CD4-positive, alpha-beta memory T cell (primary cell): ENCODE measurements at regions not wholly inside any gene's neighbourhood (a gene's known extent, or its start where the extent isn't known, plus 50 kb on each side); places are given as distances from the start of the nearest gene placed in this dataset.

Experiments
- CTCF ChIA-PET: fragments of 350-600 bp; sonication (Branson Sonifier 250); formaldehyde crosslinking; loops from one replicate; lab custom pipeline; 2021; ENCODE audit warnings: inconsistent platforms; ENCODE audit not compliant: partially characterized antibody; lab: Charles Lee
- POLR2A ChIA-PET: fragments of 350-600 bp; sonication (Branson Sonifier 250); formaldehyde crosslinking; loops from one replicate; lab custom pipeline; 2021; ENCODE audit not compliant: partially characterized antibody; lab: Charles Lee
- DNase-seq, 5 donors: peaks; one replicate each; pipeline versions ENCODE4 v3.0.0 to v3.0.0-alpha.2; 2020 to 2022; ENCODE audit warnings: mixed read lengths in 1 of 5
- H3K27ac ChIP-seq: one replicate; pipeline ENCODE4 v1.7.0; 2013; ENCODE audit warnings: low read depth, low read length
- H3K27me3 ChIP-seq: 2 replicates; pipeline ENCODE4 v1.7.0; 2013; ENCODE audit warnings: mild to moderate bottlenecking, low read length, moderate library complexity; ENCODE audit not compliant: insufficient read depth
- H3K36me3 ChIP-seq: 2 replicates; pipeline ENCODE4 v1.7.0; 2013; ENCODE audit warnings: mild to moderate bottlenecking, low read length, moderate library complexity; ENCODE audit not compliant: insufficient read depth
- H3K4me1 ChIP-seq: 2 replicates; pipeline ENCODE4 v1.7.0; 2013; ENCODE audit warnings: mild to moderate bottlenecking, low read length, moderate library complexity; ENCODE audit not compliant: insufficient read depth
- H3K4me3 ChIP-seq, 2 donors: one replicate each; pipeline ENCODE4 v1.7.0; 2013; ENCODE audit warnings: low read length in 2 of 2, mild to moderate bottlenecking in 1 of 2
- H3K9me3 ChIP-seq, 2 donors: one replicate each; pipeline ENCODE4 v1.7.0; 2013; ENCODE audit warnings: low read length in 2 of 2, control low read depth in 1 of 2; ENCODE audit not compliant: control insufficient read depth in 1 of 2
- H3K27ac Mint-ChIP-seq, 7 donors: one replicate each; pipeline ENCODE4 v1.8.0; 2020 to 2021; ENCODE audit warnings: mixed read lengths in 7 of 7, mild to moderate bottlenecking in 6 of 7, inconsistent platforms in 3 of 7, moderate library complexity in 3 of 7
- H3K27me3 Mint-ChIP-seq, 2 donors: one replicate each; pipeline ENCODE4 v1.8.0; 2020 to 2021; ENCODE audit warnings: mixed read lengths in 2 of 2
- H3K36me3 Mint-ChIP-seq, 2 donors: one replicate each; pipeline ENCODE4 v1.8.0; 2020 to 2021; ENCODE audit warnings: mixed read lengths in 2 of 2, inconsistent platforms in 1 of 2, mild to moderate bottlenecking in 1 of 2
- H3K4me1 Mint-ChIP-seq, 4 donors: one replicate each; pipeline ENCODE4 v1.8.0; 2020 to 2021; ENCODE audit warnings: mixed read lengths in 4 of 4, mild to moderate bottlenecking in 1 of 4
- H3K4me3 Mint-ChIP-seq, 8 donors: one replicate each; pipeline ENCODE4 v1.8.0; 2020 to 2021; ENCODE audit warnings: mixed read lengths in 8 of 8, mild to moderate bottlenecking in 7 of 8, moderate library complexity in 6 of 8, inconsistent platforms in 3 of 8
- H3K9me3 Mint-ChIP-seq, 8 donors: one replicate each; pipeline ENCODE4 v1.8.0; 2020 to 2021; ENCODE audit warnings: mixed read lengths in 8 of 8, mild to moderate bottlenecking in 5 of 8, inconsistent platforms in 3 of 8, moderate library complexity in 1 of 8
- intact Hi-C: fragments of 100-400 bp; cut with micrococcal nuclease; formaldehyde crosslinking; loops from one replicate; pipeline ENCODE4 v1.15.1; 2023

DNA sequence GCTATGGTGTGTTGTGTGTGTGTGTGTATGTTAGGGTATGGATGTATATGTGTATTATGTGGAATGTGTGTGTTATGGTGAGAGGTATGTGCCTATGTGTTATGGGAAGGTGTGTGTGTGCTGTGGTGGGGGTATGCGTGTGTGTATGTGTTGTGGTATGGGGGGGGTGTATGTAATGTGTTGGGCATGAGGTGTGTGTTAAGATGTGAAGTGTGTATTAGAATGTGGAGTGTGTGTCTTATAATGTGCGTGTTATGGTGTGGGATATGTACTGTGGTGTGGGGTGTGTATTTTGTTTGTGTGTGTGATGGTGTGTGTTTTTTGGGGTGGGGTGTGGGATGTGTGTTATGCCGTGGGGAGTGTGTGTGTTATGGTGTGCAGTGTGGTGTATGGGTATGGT lies 242.5 kb downstream of the RHOU start:
- H3K4me1 Mint-ChIP-seq: peaks cover 0 to 5% (median under 1%) of the 10 kb centered on the region in 4 donors
- Histone ChIP-seq H3K27me3 (no peaks in the 10 kb centered on the region), H3K9me3 (no peaks in the 10 kb centered on the region), H3K27ac (no peak overlapping the region), H3K4me1 (no peaks in the 10 kb centered on the region), H3K36me3 (no peaks in the 10 kb centered on the region), H3K4me3 (no peak overlapping the region)
- no peaks in the 10 kb centered on the region for H3K9me3 Mint-ChIP-seq
- H3K27ac Mint-ChIP-seq: peak overlapping the region in 3 of 7 donors; percentile 37 to 82 (median 56)
- intact Hi-C loops: no loop called here
- ChIA-PET POLR2A (no interaction called here), CTCF (no interaction called here)
- H3K4me3 Mint-ChIP-seq: no peak overlapping the region
- H3K27me3 Mint-ChIP-seq: peaks cover 0 to 3% of the 10 kb centered on the region in 2 donors
- DNase-seq: no peak
- H3K36me3 Mint-ChIP-seq: no peaks in the 10 kb centered on the region

DNA sequence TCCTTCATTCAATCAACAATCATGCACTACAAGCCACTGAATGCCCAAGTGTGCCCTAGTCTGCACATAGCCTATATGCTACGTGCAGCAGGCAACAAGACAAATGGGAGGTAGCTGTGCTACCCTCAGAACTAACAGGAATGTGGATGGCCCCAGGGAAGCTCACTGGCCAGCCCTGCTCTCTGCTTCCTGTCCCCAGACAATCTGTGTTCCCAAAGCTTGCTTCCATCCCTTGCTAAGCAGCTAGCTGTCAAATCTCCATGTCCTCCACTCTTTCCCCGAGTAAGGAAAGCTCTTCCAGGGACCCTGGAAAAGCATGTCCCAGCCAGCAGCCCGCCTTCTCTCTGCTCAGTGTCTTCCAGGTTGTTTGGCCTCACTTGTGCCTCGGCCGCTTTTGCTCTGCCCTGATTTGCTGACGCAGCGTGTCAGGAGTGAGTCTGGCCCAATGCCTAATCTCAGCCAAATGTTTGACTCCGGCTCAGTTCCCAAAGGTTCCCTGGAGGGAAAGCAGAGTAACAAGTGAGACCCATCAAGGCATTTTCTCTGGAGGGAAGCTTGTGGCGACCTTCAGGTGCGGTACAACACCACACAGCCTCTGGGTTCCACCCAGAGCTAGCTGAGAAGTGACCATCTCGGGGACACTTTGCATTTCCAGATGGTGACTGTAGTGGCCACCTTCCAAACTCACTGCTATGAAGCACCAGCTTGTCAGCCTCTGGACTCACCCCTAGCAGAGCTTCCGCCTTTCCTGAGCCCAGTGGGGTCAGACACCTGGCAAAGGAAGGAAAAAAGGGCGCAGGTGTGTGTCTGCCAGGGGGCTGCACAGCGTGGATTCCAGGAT lies 243.4 kb downstream of the RHOU start:
- Histone ChIP-seq H3K27me3 (no peaks in the 10 kb centered on the region), H3K9me3 (no peaks in the 10 kb centered on the region), H3K4me1 (no peaks in the 10 kb centered on the region), H3K27ac (no peak overlapping the region), H3K4me3 (no peak overlapping the region), H3K36me3 (no peaks in the 10 kb centered on the region)
- peaks cover 0 to 3% (median under 1%) of the 10 kb centered on the region in 4 donors for H3K4me1 Mint-ChIP-seq
- peaks cover 0 to 3% of the 10 kb centered on the region in 2 donors for H3K27me3 Mint-ChIP-seq
- ChIA-PET CTCF (no interaction called here), POLR2A (no interaction called here)
- no peaks in the 10 kb centered on the region for H3K9me3 Mint-ChIP-seq
- no peak overlapping the region for H3K27ac Mint-ChIP-seq
- H3K4me3 Mint-ChIP-seq: no peak overlapping the region
- intact Hi-C loops: no loop called here
- no peak for DNase-seq
- H3K36me3 Mint-ChIP-seq: no peaks in the 10 kb centered on the region

DNA sequence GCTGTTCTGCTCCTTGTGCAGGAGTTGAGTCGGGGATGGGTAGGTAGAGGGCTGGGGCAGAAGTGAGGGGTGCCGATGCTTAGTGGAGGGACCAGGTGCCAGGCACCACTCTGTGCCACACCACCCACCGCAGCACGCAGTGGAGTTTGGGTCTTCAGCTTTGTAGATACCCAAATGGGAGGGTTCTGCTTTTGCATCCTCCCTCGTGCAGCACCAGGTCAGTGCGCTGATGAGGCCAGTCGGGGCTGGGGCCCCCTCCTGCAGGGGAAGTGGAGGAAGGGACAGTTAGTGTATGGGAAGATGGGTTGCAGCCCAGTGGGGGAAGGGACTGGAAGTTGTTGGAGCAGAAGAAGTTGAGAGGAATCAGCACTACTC lies 244.0 kb downstream of the RHOU start:
- intact Hi-C loops: no loop called here
- Mint-ChIP-seq H3K9me3 (no peaks in the 10 kb centered on the region), H3K27ac (no peak overlapping the region), H3K4me1 (peaks cover 0 to 3% (median under 1%) of the 10 kb centered on the region in 4 donors), H3K36me3 (no peaks in the 10 kb centered on the region), H3K27me3 (peaks cover 0 to 3% of the 10 kb centered on the region in 2 donors), H3K4me3 (no peak overlapping the region)
- DNase-seq: no peak
- Histone ChIP-seq H3K27ac (no peak overlapping the region), H3K9me3 (no peaks in the 10 kb centered on the region), H3K4me3 (no peak overlapping the region), H3K27me3 (no peaks in the 10 kb centered on the region), H3K36me3 (no peaks in the 10 kb centered on the region), H3K4me1 (no peaks in the 10 kb centered on the region)
- CTCF ChIA-PET: no interaction called here
- POLR2A ChIA-PET: no interaction called here

DNA sequence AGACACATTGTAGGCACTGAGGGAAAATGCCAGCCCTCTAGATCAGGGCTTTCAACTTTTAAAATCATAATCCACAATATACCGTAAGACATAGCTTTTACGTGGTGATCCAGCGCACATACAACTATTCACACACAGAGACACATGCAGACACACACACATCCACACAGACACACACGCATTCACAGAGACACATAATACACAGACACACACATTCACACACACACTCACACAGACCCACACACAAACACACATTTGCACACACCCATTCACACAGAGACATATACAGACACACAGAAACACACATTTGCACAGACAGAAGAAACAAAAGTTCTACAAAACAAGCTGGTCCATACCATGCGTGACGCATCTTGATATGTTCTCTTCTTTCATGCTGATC lies 244.5 kb downstream of the RHOU start:
- Mint-ChIP-seq H3K27ac (no peak overlapping the region), H3K9me3 (no peaks in the 10 kb centered on the region), H3K36me3 (no peaks in the 10 kb centered on the region), H3K4me1 (peaks cover 0 to 3% (median under 1%) of the 10 kb centered on the region in 4 donors), H3K27me3 (peaks cover 0 to 3% of the 10 kb centered on the region in 2 donors), H3K4me3 (no peak overlapping the region)
- H3K27ac ChIP-seq: no peak overlapping the region
- CTCF ChIA-PET: no interaction called here
- POLR2A ChIA-PET: no interaction called here
- H3K9me3 ChIP-seq: no peaks in the 10 kb centered on the region
- H3K4me3 ChIP-seq: no peak overlapping the region
- intact Hi-C loops: no loop called here
- no peaks in the 10 kb centered on the region for H3K36me3 ChIP-seq
- H3K27me3 ChIP-seq: no peaks in the 10 kb centered on the region
- DNase-seq: no peak
- H3K4me1 ChIP-seq: no peaks in the 10 kb centered on the region

DNA sequence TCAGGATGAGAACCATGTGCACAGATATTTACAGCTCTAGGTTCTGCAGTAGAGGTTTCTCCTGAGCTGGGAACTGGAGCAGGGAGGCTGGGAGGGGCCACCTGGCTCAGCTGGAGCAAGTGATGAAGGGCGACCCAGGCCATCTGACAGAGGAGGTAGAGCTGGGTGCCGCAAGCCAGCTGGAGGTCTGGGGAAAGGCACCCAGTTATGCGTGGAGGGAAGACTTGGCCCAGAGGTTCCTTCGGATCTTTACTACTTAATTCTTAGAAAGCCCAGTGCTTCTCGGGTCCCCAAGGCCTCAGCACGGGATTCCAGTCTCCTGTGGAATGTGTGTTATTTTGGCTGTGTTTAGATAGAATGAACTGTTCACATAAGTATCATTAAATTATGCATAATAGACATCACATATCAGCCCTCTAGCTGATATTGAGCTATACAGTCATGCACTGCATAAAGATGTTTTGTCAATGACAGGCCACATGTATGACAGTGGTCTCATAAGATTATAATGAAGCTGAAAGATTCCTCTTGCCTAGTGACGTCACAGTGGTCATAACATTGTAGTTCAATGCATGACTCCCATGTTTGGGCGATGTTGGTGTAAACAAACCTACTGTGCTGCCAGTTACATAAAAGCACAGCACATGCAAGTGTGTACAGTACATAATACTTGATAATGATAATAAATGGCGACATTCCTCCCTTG lies 245.1 kb downstream of the RHOU start:
- Histone ChIP-seq H3K27ac (no peak overlapping the region), H3K9me3 (no peaks in the 10 kb centered on the region), H3K36me3 (no peaks in the 10 kb centered on the region), H3K4me1 (no peaks in the 10 kb centered on the region), H3K27me3 (no peaks in the 10 kb centered on the region), H3K4me3 (no peak overlapping the region)
- no peak overlapping the region for H3K27ac Mint-ChIP-seq
- no peak for DNase-seq
- H3K9me3 Mint-ChIP-seq: no peaks in the 10 kb centered on the region
- peaks cover 0 to 3% (median under 1%) of the 10 kb centered on the region in 4 donors for H3K4me1 Mint-ChIP-seq
- H3K27me3 Mint-ChIP-seq: peaks cover 0 to 3% of the 10 kb centered on the region in 2 donors
- no peak overlapping the region for H3K4me3 Mint-ChIP-seq
- POLR2A ChIA-PET: no interaction called here
- intact Hi-C loops: no loop called here
- no peaks in the 10 kb centered on the region for H3K36me3 Mint-ChIP-seq
- CTCF ChIA-PET: no interaction called here

DNA sequence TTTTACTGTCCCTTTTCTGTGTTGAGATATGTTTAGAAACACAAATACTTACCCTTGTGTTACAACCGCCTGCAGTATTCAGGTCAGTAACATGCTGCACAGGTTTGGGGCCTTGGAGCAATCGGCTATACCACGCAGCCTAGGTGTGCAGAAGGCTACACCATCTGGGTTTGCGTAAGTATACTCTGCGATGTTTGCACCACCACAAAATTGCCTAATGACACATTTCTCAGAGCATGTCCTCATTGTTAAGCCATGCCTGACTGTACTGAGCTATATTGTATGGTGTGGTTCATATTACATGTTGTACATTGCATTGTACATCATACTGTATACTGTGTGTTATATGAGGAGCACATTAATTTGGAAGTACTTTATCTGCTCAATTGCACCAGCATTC lies 247.4 kb downstream of the RHOU start:
- Histone ChIP-seq H3K36me3 (no peaks in the 10 kb centered on the region), H3K27ac (no peak overlapping the region), H3K4me1 (no peaks in the 10 kb centered on the region), H3K9me3 (no peaks in the 10 kb centered on the region), H3K4me3 (no peak overlapping the region), H3K27me3 (no peaks in the 10 kb centered on the region)
- Mint-ChIP-seq H3K4me1 (peaks cover 0 to 1% (median under 1%) of the 10 kb centered on the region in 4 donors), H3K27me3 (peaks cover 0 to 2% of the 10 kb centered on the region in 2 donors), H3K9me3 (no peaks in the 10 kb centered on the region), H3K36me3 (no peaks in the 10 kb centered on the region), H3K4me3 (no peak overlapping the region), H3K27ac (peak overlapping the region in 1 of 7 donors; percentile 41)
- POLR2A ChIA-PET: interaction anchor here (0.7 kb wide), 1 partner anchor 75 kb away, joined by 3 read pairs; no protein-coding TSS in a partner anchor
- CTCF ChIA-PET: no interaction called here
- intact Hi-C loops: no loop called here
- DNase-seq: no peak

DNA sequence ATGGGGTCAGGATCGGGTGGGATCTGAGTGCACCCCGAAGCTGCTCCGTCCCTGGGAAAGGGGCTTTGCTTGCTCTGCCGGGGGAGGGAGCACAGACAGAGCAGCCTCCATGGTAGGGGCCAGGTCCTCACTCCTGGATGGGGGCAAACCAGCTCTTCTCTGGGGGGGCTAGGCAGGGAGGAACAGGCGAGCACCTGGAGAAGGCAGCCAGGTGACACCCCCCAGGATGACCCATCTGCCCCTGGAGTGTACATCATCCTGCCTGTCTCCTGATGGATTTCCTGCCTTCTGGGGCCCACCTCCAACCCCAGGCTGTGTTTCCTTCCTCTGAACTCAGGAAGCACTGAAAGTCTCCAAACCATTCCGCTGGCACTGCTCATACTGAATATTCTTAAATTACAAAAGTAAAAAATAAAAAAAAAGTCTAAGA lies 248.0 kb downstream of the RHOU start:
- intact Hi-C loops: no loop called here
- DNase-seq: no peak
- H3K9me3 Mint-ChIP-seq: no peaks in the 10 kb centered on the region
- Histone ChIP-seq H3K9me3 (no peaks in the 10 kb centered on the region), H3K4me1 (no peaks in the 10 kb centered on the region), H3K27me3 (no peaks in the 10 kb centered on the region), H3K4me3 (no peak overlapping the region), H3K36me3 (no peaks in the 10 kb centered on the region), H3K27ac (no peak overlapping the region)
- no peaks in the 10 kb centered on the region for H3K27me3 Mint-ChIP-seq
- H3K4me1 Mint-ChIP-seq: peaks cover 0 to 1% (median under 1%) of the 10 kb centered on the region in 4 donors
- H3K36me3 Mint-ChIP-seq: no peaks in the 10 kb centered on the region
- ChIA-PET POLR2A (interaction anchor here (0.7 kb wide), 1 partner anchor 75 kb away, joined by 3 read pairs; no protein-coding TSS in a partner anchor), CTCF (no interaction called here)
- H3K27ac Mint-ChIP-seq: no peak overlapping the region
- H3K4me3 Mint-ChIP-seq: no peak overlapping the region
